GM21447 (cell line): ENCODE measurements at regions not wholly inside any gene's neighbourhood (a gene's known extent, or its start where the extent isn't known, plus 50 kb on each side); places are given as distances from the start of the nearest gene placed in this dataset.

Source experiments
- ATAC-seq: cut with Tn5 transposase; IDR thresholded peaks from one replicate; pipeline ENCODE4 v1.9.1; 2021; ENCODE audit not compliant: unreplicated experiment

- no peak for ATAC-seq
Measured at GRCh38 chr13:54162069-54162468, 1133.5 kb downstream of the OLFM4 start.

GRCh38 chr13:54165581-54166215 is 1137.1 kb downstream of the OLFM4 start:
- no peak for ATAC-seq

- ATAC-seq: no peak
Measured at GRCh38 chr13:54173996-54174395, 1145.4 kb downstream of the OLFM4 start.

DNA sequence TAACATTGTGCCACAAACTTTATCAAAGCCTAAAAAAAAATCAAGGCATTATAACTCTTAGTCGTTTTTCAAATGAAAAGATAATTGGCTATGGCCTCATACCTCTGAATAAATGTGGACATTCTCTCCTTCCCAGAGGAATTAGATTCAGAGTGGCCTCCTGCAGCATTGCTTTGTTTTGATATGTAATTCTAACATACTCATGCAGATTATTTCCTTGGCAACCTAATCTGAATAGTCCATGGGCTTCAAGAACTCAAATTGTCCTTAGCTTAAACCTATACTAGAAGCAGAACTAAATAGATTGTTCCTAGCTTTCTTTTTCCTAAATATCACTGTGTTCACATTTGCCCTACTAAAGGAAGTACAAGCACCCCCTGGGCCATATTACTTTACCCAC is 1146.9 kb downstream of the OLFM4 start:
- no peak for ATAC-seq

DNA sequence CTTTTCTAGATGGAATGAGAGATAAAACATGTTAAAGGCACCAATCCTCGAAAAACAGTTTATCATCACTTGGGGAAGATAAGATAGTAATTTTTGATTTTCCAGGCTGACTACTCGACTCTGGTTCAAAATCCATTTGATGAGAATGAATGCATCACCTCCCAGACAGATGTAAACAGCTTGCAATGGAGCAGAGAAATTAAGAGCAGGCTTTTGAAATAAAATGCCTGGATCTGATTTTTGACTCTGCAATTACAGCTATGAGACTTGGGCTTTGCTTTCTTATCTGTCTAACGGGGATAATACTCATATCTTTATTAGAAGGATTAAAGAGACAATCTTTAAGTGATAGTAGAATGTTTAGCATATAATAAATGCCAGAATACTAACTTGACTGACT is 1148.9 kb downstream of the OLFM4 start:
- no peak for ATAC-seq

GRCh38 chr13:54183166-54183565 is 1154.6 kb downstream of the OLFM4 start:
- no peak for ATAC-seq

DNA sequence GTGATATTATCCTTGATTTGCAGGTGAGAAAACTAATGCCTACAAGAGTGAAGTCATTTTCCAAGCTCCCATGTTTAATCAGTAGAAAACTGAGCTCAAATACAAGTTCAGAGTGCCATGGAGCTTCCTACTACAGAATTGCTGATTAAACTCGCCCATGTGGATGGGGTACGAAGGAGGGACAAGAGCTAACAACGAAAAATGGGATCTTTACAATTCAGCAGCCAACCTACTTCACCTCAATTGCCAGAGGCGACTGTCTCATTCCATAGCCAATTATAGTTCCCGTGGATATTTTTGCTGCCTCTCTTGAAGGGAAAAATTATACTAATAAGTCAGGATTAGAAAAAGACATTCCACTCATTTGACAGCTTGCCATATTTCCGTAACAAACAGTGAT is 1155.1 kb downstream of the OLFM4 start:
- ATAC-seq: no peak

DNA sequence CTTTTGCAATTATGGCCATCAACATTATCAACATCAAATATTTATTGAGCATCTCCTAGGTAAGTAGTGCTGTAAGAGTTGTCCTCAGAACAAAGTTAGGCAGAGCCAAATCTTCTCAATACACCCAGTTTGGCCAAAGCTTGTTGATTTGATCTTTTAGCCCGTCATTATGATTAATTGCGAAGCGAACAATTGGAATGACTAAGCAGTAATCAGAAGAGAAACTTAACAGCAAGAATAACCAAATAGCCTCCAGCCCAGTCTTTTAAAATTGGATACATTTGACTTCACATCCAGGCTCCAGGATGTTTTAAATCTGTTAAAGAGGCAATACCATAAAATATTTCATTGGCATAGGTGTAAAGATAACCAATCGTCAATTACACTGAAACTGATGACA is 1156.0 kb downstream of the OLFM4 start:
- ATAC-seq: no peak

- ATAC-seq: no peak
Measured at GRCh38 chr13:54185101-54185500, 1156.5 kb downstream of the OLFM4 start.

GRCh38 chr13:54185785-54186184 is 1157.2 kb downstream of the OLFM4 start:
- no peak for ATAC-seq

DNA sequence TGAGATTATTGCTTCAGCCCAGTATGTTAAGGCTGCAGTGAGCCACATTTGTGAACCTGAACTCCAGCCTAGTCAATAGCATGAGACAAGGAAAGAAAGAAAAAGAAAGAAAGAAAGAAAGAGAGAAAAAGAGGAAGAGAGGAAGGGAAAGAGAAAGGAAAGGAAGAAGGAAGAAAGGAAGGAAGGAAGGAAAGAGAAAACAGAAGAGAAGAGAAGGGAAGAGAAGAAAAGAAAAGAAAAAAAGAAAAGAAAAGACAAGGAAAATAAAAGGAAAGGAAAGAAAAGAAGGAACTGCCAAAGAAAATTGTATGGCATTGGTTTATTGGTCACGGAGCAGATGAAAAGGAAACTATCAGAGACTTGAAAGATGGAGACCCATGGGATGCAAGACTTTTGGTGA is 1158.8 kb downstream of the OLFM4 start:
- ATAC-seq: no peak

DNA sequence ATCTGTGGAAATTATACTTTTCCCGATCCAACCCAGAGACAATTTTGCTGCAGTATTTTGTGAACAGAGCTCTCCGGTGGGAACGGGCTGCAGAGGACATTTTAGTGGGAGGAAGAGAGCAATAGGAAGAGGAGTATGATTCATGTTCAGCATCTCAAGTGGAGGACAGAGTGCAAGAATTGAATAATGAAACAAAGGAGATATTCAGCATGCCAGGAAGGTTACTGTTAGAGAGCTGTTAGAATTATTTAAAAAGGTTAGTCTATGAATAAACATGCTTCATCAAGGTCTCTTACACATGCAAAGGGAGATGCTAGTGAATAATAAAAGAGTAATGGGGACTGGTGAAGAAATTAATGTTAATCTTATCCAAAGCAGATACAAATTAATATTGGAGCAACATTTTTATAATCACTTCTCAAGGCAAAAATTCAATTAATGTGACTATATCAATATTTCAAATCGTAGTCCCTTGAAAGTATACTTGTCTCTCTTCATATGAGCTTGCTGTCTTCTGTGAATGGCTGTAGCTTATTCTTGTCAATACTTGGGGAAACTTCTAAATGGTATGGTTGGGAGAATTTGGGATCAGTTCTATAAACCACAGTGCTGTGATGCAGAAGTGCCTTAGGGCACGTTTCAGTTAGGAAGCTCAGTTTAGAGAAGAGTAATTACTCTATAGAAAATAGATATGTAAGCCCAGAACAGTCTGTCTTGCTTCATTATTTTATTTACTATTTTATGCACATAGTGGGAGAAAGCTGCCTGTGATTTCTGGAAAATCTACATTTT is 1165.8 kb downstream of the OLFM4 start:
- ATAC-seq: no peak

DNA sequence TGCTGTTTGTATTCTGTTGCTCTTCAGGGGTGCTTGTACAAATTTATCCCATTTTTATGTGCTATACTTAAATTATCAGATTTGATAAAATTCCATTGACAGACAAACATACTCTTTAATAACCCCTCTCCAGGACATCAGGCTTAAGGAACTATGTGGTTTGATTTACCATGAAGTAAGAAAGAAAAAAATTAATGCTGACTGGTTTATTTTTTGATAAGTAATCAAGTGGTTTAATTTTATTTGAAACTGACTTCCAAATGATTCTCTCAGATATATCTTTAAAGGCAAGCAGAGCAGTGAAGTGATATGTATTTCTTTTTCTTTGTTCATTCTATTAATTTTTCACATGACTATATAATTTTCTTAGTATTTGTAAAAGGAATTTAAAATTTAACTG is 1168.1 kb downstream of the OLFM4 start:
- no peak for ATAC-seq

DNA sequence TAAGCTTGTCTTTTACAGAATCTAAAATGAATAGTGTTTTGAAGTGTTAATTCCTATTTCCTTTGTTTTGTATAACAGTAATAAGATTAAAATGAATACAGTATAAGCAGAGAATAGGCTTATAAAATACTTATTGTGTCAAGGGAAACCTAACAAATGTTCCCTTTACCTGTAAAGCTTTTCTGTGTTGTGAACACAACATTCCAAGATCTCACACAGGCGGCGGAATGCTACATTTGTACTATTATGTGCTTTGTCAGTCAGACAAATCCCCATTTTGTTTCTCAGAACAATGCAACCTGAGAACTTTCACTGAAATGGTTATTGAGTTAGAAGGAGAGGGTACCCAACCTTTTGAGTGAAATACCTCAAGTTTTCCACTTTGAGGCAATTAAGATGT is 1170.3 kb downstream of the OLFM4 start:
- ATAC-seq: no peak

GRCh38 chr13:54206626-54207025 is 1178.0 kb downstream of the OLFM4 start:
- ATAC-seq: no peak

DNA sequence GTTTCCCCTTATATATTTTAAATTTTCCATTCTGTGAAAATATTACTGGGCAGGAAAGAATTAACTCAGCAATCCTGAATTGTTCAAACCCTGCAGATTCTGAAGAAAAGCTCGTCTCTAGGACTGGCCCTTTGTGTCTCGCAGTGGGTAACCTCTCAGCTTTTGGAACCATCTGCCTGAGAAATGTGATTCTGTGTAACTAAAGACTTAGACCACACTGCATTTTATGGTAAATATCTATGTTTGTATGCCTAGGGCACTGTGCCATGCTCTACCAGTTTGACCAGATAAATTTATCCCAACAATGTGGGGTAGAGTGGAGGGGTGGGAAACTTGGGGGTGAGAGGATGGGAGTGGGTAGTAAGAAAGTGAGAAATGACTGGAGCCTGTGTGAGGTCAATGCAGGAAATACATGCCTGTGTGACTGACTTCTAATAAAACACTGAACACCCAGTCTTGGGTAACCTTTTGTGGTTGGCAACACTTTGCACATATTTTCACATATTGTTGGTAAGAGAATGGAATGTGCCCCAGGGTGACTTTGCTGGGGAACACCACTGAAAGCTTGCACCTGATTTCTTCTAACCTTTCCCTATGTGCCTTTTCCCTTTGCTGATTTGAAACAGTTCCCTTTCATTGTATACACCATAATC is 1181.9 kb downstream of the OLFM4 start:
- no peak for ATAC-seq

- ATAC-seq: no peak
Measured at GRCh38 chr13:54216221-54216620, 1187.6 kb downstream of the OLFM4 start.

GRCh38 chr13:54226876-54227275 is 1198.3 kb downstream of the OLFM4 start:
- no peak for ATAC-seq

GRCh38 chr13:54232700-54233099 is 1204.1 kb downstream of the OLFM4 start:
- no peak for ATAC-seq

GRCh38 chr13:54234607-54235006 is 1206.0 kb downstream of the OLFM4 start:
- no peak for ATAC-seq

DNA sequence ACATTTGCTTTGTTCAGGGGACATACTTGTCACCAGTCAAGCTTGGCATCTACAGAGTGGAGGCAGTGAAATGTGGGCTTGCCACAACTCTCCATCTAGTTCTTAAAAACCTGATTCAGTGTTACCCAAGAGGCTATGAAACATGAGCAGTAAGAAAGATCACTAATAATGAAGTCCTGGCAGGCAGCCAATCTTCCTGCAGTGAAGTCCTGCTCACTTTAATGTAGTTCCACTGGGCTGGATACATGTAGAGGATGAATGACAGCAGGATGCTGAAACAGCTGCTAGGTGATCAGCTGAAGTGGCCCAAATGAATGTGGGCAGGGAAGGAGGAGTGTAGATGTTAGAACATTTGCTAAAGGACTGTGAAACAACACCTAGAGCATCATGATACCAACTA is 1213.1 kb downstream of the OLFM4 start:
- ATAC-seq: no peak

GRCh38 chr13:54248306-54248705 is 1219.7 kb downstream of the OLFM4 start:
- ATAC-seq: no peak
